H9 (cell line): ENCODE measurements at regions not wholly inside any gene's neighbourhood (a gene's known extent, or its start where the extent isn't known, plus 50 kb on each side); places are given as distances from the start of the nearest gene placed in this dataset.

Experiments
- DNase-seq: peaks from one replicate; pipeline ENCODE4 v3.0.0-alpha.2; 2017
- H2AFZ ChIP-seq: one replicate; pipeline ENCODE4 v1.6.1; 2013; ENCODE audit warnings: mild to moderate bottlenecking, low read length, control low read depth, moderate library complexity
- H2AK5ac ChIP-seq: 2 replicates; pipeline ENCODE4 v1.6.1; 2013; ENCODE audit warnings: low read length, control low read depth, mixed read lengths; ENCODE audit not compliant: insufficient read length
- H2BK120ac ChIP-seq: one replicate; pipeline ENCODE4 v1.6.1; 2013; ENCODE audit warnings: low read depth, mild to moderate bottlenecking, low read length, control low read depth, inconsistent platforms; ENCODE audit not compliant: poor library complexity, severe bottlenecking
- H2BK12ac ChIP-seq: 2 replicates; pipeline ENCODE4 v1.6.1; 2013; ENCODE audit warnings: low read length, control low read depth, mixed read lengths, low read depth; ENCODE audit not compliant: insufficient read length
- H2BK15ac ChIP-seq: 2 replicates; pipeline ENCODE4 v1.6.1; 2013; ENCODE audit warnings: low read depth, low read length, control low read depth
- H2BK20ac ChIP-seq: one replicate; pipeline ENCODE4 v1.6.1; 2013; ENCODE audit warnings: low read depth, mild to moderate bottlenecking, low read length, control low read depth, inconsistent platforms; ENCODE audit not compliant: poor library complexity, severe bottlenecking
- H2BK5ac ChIP-seq: 2 replicates; pipeline ENCODE4 v1.6.1; 2013; ENCODE audit warnings: low read length, control low read depth, mixed read lengths; ENCODE audit not compliant: insufficient read length
- H3K14ac ChIP-seq: 2 replicates; pipeline ENCODE4 v1.6.1; 2013; ENCODE audit warnings: low read length, control low read depth; ENCODE audit not compliant: insufficient read depth
- H3K18ac ChIP-seq: 2 replicates; pipeline ENCODE4 v1.6.1; 2013; ENCODE audit warnings: low read depth, mild to moderate bottlenecking, mixed read lengths, low read length, control low read depth; ENCODE audit not compliant: insufficient read length
- H3K23ac ChIP-seq: 2 replicates; pipeline ENCODE4 v1.6.1; 2013; ENCODE audit warnings: low read length, control low read depth, mixed read lengths, low read depth; ENCODE audit not compliant: insufficient read length
- H3K23me2 ChIP-seq: 2 replicates; pipeline ENCODE4 v1.6.1; 2013; ENCODE audit warnings: low read depth, mild to moderate bottlenecking, mixed read lengths, low read length, control low read depth; ENCODE audit not compliant: insufficient read length, poor library complexity, severe bottlenecking
- H3K27ac ChIP-seq: 2 replicates; pipeline ENCODE4 v1.5.1; 2013; ENCODE audit warnings: low read length, control low read depth, mixed read lengths, low read depth; ENCODE audit not compliant: insufficient read length
- H3K27me3 ChIP-seq: 2 replicates; pipeline ENCODE4 v1.6.1; 2013; ENCODE audit warnings: low read length, control low read depth, inconsistent platforms; ENCODE audit not compliant: insufficient read depth
- H3K4ac ChIP-seq: 2 replicates; pipeline ENCODE4 v1.6.1; 2013; ENCODE audit warnings: low read depth, mild to moderate bottlenecking, control low read depth, inconsistent platforms, low read length, moderate library complexity
- H3K4me1 ChIP-seq: 2 replicates; pipeline ENCODE4 v1.6.1; 2013; ENCODE audit warnings: low read length, control low read depth, inconsistent platforms; ENCODE audit not compliant: insufficient read depth
- H3K4me2 ChIP-seq: 2 replicates; pipeline ENCODE4 v1.6.1; 2013; ENCODE audit warnings: low read length, control low read depth, mixed read lengths; ENCODE audit not compliant: insufficient read length, insufficient read depth
- H3K56ac ChIP-seq: 2 replicates; pipeline ENCODE4 v1.6.1; 2013; ENCODE audit warnings: low read depth, mild to moderate bottlenecking, mixed read lengths, low read length, control low read depth; ENCODE audit not compliant: insufficient read length
- H3K79me1 ChIP-seq: 2 replicates; pipeline ENCODE4 v1.6.1; 2013; ENCODE audit warnings: low read depth, mild to moderate bottlenecking, moderate library complexity, low read length, control low read depth, inconsistent platforms; ENCODE audit not compliant: insufficient read depth, poor library complexity, severe bottlenecking
- H3K79me2 ChIP-seq: 2 replicates; pipeline ENCODE4 v1.6.1; 2013; ENCODE audit warnings: low read length, control low read depth, inconsistent platforms; ENCODE audit not compliant: insufficient read depth
- H3K9ac ChIP-seq: 2 replicates; pipeline ENCODE4 v1.6.1; 2013; ENCODE audit warnings: low read length, control low read depth, mixed read lengths; ENCODE audit not compliant: insufficient read length; ENCODE audit errors: extremely low read depth
- H3K9me3 ChIP-seq: one replicate; pipeline ENCODE4 v1.6.1; 2013; ENCODE audit warnings: low read depth, low read length, inconsistent platforms; ENCODE audit not compliant: control insufficient read depth
- H3T11ph ChIP-seq: one replicate; pipeline ENCODE4 v1.6.1; 2013; ENCODE audit warnings: mild to moderate bottlenecking, low read length, control low read depth, inconsistent platforms
- H4K20me1 ChIP-seq: one replicate; pipeline ENCODE4 v1.6.1; 2013; ENCODE audit not compliant: control insufficient read depth, insufficient read length, insufficient read depth
- H4K5ac ChIP-seq: 2 replicates; pipeline ENCODE4 v1.6.1; 2013; ENCODE audit warnings: low read depth, mild to moderate bottlenecking, mixed read lengths, low read length, control low read depth; ENCODE audit not compliant: insufficient read length
- H4K8ac ChIP-seq: replicated peaks from 2 replicates; pipeline ENCODE4 v1.6.1; 2013; ENCODE audit warnings: low read length, control low read depth, mixed read lengths, low read depth; ENCODE audit not compliant: insufficient read length
- H4K91ac ChIP-seq: 2 replicates; pipeline ENCODE4 v1.6.1; 2013; ENCODE audit warnings: low read depth, mild to moderate bottlenecking, moderate library complexity, mixed read lengths, low read length, control low read depth; ENCODE audit not compliant: insufficient read length
- H3K27ac Mint-ChIP-seq, 3 experiments: 2 replicates in 2 of 3; 3 replicates in 1 of 3; pipeline ENCODE4 v1.8.0; 2020 to 2021; ENCODE audit warnings: mixed read lengths in 3 of 3, mild to moderate bottlenecking in 1 of 3, moderate library complexity in 1 of 3
- H3K27me3 Mint-ChIP-seq: 2 replicates; pipeline ENCODE4 v1.8.0; 2021; ENCODE audit warnings: low read depth, mild to moderate bottlenecking, moderate library complexity, mixed read lengths
- H3K36me3 Mint-ChIP-seq, 3 experiments: 2 replicates in 2 of 3; 3 replicates in 1 of 3; pipeline ENCODE4 v1.8.0; 2020 to 2021; ENCODE audit warnings: low read depth in 3 of 3, mixed read lengths in 3 of 3; ENCODE audit not compliant: insufficient read depth in 1 of 3
- H3K4me1 Mint-ChIP-seq, 2 experiments: 2 replicates each; pipeline ENCODE4 v1.8.0; 2020; ENCODE audit warnings: mixed read lengths in 2 of 2
- H3K4me3 Mint-ChIP-seq, 2 experiments: 2 replicates in 1 of 2; 3 replicates in 1 of 2; pipeline ENCODE4 v1.8.0; 2020 to 2021; ENCODE audit warnings: mild to moderate bottlenecking in 2 of 2, mixed read lengths in 2 of 2, moderate library complexity in 1 of 2
- H3K9me3 Mint-ChIP-seq, 2 experiments: 2 replicates in 1 of 2; 3 replicates in 1 of 2; pipeline ENCODE4 v1.8.0; 2020; ENCODE audit warnings: mild to moderate bottlenecking in 2 of 2, mixed read lengths in 2 of 2, moderate library complexity in 1 of 2
- CTCF ChIP-seq: fragments of 200-600 bp; sonication (generic); conservative IDR thresholded peaks from 3 replicates; pipeline ENCODE4 v1.8.0; 2021; ENCODE audit warnings: antibody characterized with exemption, mild to moderate bottlenecking
- WGBS: extraction: QIAGEN DNeasy Blood & Tissue Kit; methylation state at CpG from one replicate; pipeline ENCODE4 v1.1.7; 2013; ENCODE audit warnings: missing lambda C conversion rate, low lambda C conversion rate, mixed read lengths; ENCODE audit not compliant: insufficient read length; ENCODE audit errors: extremely low coverage; 5-methylcytosine and 5-hydroxymethylcytosine counted together

- H3K4me2 ChIP-seq, result no peak overlapping the region
- Mint-ChIP-seq H3K4me1 (peaks cover 3 to 5% of the 10 kb centered on the region in 2 experiments; a peak in 3 of 4 replicates), H3K27ac (no peak overlapping the region), H3K9me3 (no peaks in the 10 kb centered on the region; a peak in 2 of 5 replicates), H3K36me3 (no peaks in the 10 kb centered on the region; a peak in 1 of 7 replicates), H3K4me3 (no peak overlapping the region), H3K27me3 (no peaks in the 10 kb centered on the region)
- H3K56ac ChIP-seq, result no peak overlapping the region
- H2AK5ac ChIP-seq, result no peak overlapping the region
- no peak overlapping the region for H4K91ac ChIP-seq
- H4K5ac ChIP-seq, result no peak overlapping the region
- WGBS, result no CpG with 5 or more reads among the region's 1 CpG
- no peak for DNase-seq
- no peak overlapping the region for H3K23ac ChIP-seq
- no peak overlapping the region for H2AFZ ChIP-seq
- H2BK15ac ChIP-seq, result no peak overlapping the region
- H3K9ac ChIP-seq, result no peak overlapping the region
- no peak overlapping the region for H3K27ac ChIP-seq
- TF ChIP-seq CTCF, result no peak
- H2BK12ac ChIP-seq, result no peak overlapping the region
- no peaks in the 10 kb centered on the region for H3K9me3 ChIP-seq
- H4K20me1 ChIP-seq, result no peaks in the 10 kb centered on the region
- H3K14ac ChIP-seq, result no peak overlapping the region
- H3K18ac ChIP-seq, result no peak overlapping the region
- H3K4ac ChIP-seq, result no peak overlapping the region
- no peak overlapping the region for H2BK20ac ChIP-seq
- no peak overlapping the region for H3T11ph ChIP-seq
- no peaks in the 10 kb centered on the region for H3K79me2 ChIP-seq
- H3K23me2 ChIP-seq, result no peaks in the 10 kb centered on the region
- H2BK5ac ChIP-seq, result no peak overlapping the region
- H3K27me3 ChIP-seq, result no peaks in the 10 kb centered on the region
- no peaks in the 10 kb centered on the region for H3K79me1 ChIP-seq
- H3K4me1 ChIP-seq, result no peaks in the 10 kb centered on the region
- no peak overlapping the region for H4K8ac ChIP-seq
- H2BK120ac ChIP-seq, result no peak overlapping the region
Observed at GRCh38 chr18:40739029-40739428, 1216.0 kb upstream of the PIK3C3 start.
